Mesodermal cell (in vitro differentiated cells): ENCODE measurements at regions not wholly inside any gene's neighbourhood (a gene's known extent, or its start where the extent isn't known, plus 50 kb on each side); places are given as distances from the start of the nearest gene placed in this dataset.

Source experiments
- H3K27ac ChIP-seq: 2 replicates; pipeline ENCODE4 v1.7.0; 2013; ENCODE audit warnings: mild to moderate bottlenecking, low read depth, low read length, moderate library complexity; ENCODE audit not compliant: severe bottlenecking
- H3K36me3 ChIP-seq: 2 replicates; pipeline ENCODE4 v1.7.1; 2013; ENCODE audit warnings: mild to moderate bottlenecking, low read length, moderate library complexity; ENCODE audit not compliant: control insufficient read depth, insufficient read depth
- H3K4me1 ChIP-seq: one replicate; pipeline ENCODE4 v1.7.1; 2013; ENCODE audit warnings: mild to moderate bottlenecking, low read length; ENCODE audit not compliant: insufficient read depth, control insufficient read depth, poor library complexity, severe bottlenecking
- H3K4me3 ChIP-seq: 2 replicates; pipeline ENCODE4 v1.7.0; 2013; ENCODE audit warnings: low read length, control low read depth, mild to moderate bottlenecking; ENCODE audit not compliant: insufficient read depth, poor library complexity, severe bottlenecking; ENCODE audit errors: extremely low read depth
- H3K9me3 ChIP-seq: 2 replicates; pipeline ENCODE4 v1.7.1; 2013; ENCODE audit warnings: mild to moderate bottlenecking, low read length, moderate library complexity; ENCODE audit not compliant: control insufficient read depth
- WGBS, 2 experiments: methylation state at CpG; one replicate each; pipeline ENCODE4 v1.1.5; 2013; ENCODE audit warnings: missing lambda C conversion rate in 2 of 2; ENCODE audit not compliant: insufficient coverage in 2 of 2; 5-methylcytosine and 5-hydroxymethylcytosine counted together

DNA sequence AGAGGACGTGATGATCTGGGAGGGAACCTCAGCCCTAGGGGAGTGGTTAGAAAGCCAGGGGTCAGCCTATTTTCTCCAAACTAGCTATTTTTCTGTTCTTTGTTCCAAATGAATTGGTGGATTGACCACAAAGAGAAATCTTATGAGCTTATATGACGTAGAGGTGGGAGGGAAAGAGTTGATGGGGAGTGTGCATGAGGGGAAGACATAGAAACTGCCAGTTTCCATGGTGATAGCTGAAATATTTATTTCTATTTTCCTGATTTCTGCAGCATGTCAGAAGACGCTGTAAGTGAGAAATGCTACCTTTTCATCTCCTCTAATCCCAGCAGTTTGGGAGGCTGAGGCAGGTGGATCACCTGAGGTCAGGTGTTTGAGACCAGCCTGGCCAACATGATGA is 51.4 kb upstream of the CISTR start:
- Histone ChIP-seq H3K36me3 (no peaks in the 10 kb centered on the region), H3K9me3 (no peaks in the 10 kb centered on the region), H3K4me3 (no peak overlapping the region), H3K27ac (no peak overlapping the region), H3K4me1 (peaks cover 20% of the 10 kb centered on the region)
- WGBS, 2 experiments: 73 to 77% methylated on average over 2 of the region's 3 CpGs

GRCh38 chr12:53803703-53804102 is 51.9 kb upstream of the CISTR start:
- Histone ChIP-seq H3K4me1 (peaks cover 14% of the 10 kb centered on the region), H3K27ac (no peak overlapping the region), H3K36me3 (no peaks in the 10 kb centered on the region), H3K9me3 (no peaks in the 10 kb centered on the region), H3K4me3 (no peak overlapping the region)
- WGBS, 2 experiments: 46 to 51% methylated on average over 2 to 3 of the region's 4 CpGs

DNA sequence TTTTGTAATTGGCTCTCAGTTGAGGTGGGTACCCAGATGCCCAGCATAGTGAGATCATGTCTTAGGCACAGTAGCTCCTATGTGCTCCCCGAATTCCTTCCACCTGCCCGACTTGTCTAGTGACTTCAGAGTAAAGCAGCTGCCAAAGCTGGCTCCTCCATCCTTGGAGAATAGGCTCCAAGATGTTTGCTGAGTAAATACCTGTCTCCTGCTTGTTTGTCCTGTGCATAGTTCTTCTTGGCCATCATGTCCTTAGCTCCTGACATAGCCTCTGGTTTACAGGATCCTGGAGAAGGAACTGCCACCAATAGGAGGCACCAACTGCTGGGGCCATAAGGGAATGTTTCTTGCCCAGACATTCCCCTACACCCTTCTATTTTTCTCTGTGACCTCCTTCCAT is 52.6 kb upstream of the CISTR start:
- Histone ChIP-seq H3K27ac (no peak overlapping the region), H3K4me1 (peaks cover 14% of the 10 kb centered on the region), H3K36me3 (no peaks in the 10 kb centered on the region), H3K4me3 (no peak overlapping the region), H3K9me3 (no peaks in the 10 kb centered on the region)
- 93 to 95% methylated on average over 2 of the region's 2 CpGs for WGBS, 2 experiments

GRCh38 chr12:53805067-53805466 is 53.3 kb upstream of the CISTR start:
- Histone ChIP-seq H3K9me3 (no peaks in the 10 kb centered on the region), H3K4me1 (peaks cover 14% of the 10 kb centered on the region), H3K4me3 (no peak overlapping the region), H3K36me3 (no peaks in the 10 kb centered on the region), H3K27ac (no peak overlapping the region)
- 82% methylated on average over 4 of the region's 6 CpGs; no CpG with 5 or more reads in 1 of the 2 experiments for WGBS, 2 experiments

- no peaks in the 10 kb centered on the region for H3K9me3 ChIP-seq
- peaks cover 14% of the 10 kb centered on the region for H3K4me1 ChIP-seq
- 89 to 100% methylated on average over 1 to 2 of the region's 4 CpGs for WGBS, 2 experiments
- no peak overlapping the region for H3K27ac ChIP-seq
- H3K36me3 ChIP-seq: no peaks in the 10 kb centered on the region
- H3K4me3 ChIP-seq: no peak overlapping the region
These were observed 54.0 kb upstream of the CISTR start for GRCh38 chr12:53805791-53806190.

DNA sequence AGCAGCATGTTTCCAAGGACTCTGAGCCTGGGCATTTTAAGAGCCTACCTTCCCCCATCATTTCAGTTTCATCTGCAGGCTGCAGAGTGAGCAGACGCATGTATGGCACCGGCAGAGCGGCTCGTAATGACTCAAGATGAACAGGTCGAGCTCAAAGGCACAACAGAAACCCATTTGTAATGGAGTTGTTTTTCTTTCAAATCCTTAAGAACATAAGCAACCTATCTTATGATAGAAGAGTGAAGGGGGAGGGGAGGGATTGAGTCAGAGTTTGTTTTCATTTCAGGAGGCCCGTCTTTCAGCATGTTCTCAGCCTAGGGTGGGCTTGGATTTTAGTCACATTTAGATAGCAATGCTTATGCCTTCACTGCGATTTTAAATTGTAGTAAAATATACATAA is 54.9 kb upstream of the CISTR start:
- no peak overlapping the region for H3K27ac ChIP-seq
- H3K4me3 ChIP-seq: no peak overlapping the region
- H3K9me3 ChIP-seq: no peaks in the 10 kb centered on the region
- WGBS, 2 experiments: 92 to 100% methylated on average over 2 to 5 of the region's 7 CpGs
- peaks cover 14% of the 10 kb centered on the region for H3K4me1 ChIP-seq
- no peaks in the 10 kb centered on the region for H3K36me3 ChIP-seq

DNA sequence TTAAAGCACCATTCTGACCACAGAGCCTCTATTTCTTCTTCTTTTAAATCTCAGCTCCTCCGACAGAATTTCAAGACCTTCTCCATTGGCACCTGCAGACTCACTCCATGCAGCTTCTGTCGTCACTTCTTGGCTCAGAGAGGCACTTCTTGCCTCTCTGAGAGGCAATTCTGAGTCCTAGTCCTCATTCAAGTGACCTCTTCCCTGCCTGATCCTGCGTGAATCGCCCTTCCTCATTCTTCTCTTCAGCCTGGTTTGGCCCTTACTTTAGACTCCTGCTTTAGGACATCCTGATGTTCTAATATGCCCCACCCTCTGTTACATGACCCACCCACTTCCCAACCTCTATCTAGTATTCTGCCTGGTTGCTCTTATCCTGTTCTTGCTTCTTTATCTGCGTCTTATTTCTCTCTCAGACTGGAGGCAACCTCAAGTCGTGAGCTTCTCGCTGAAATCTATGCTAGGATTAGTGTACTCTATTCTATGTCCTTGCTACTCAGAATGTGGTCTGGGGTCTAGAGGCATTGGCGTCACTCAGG is 55.6 kb upstream of the CISTR start:
- H3K36me3 ChIP-seq: no peaks in the 10 kb centered on the region
- 81 to 84% methylated on average over 5 to 7 of the region's 8 CpGs for WGBS, 2 experiments

GRCh38 chr12:53808023-53808705 is 56.4 kb upstream of the CISTR start:
- Histone ChIP-seq H3K4me1 (peaks cover 14% of the 10 kb centered on the region), H3K9me3 (no peaks in the 10 kb centered on the region), H3K4me3 (no peak overlapping the region), H3K36me3 (no peaks in the 10 kb centered on the region), H3K27ac (no peak overlapping the region)
- 86 to 89% methylated on average over 1 to 4 of the region's 5 CpGs for WGBS, 2 experiments

More for the DNA sequence above, 55.6 kb upstream of the CISTR start:
- H3K9me3 ChIP-seq: no peaks in the 10 kb centered on the region
- no peak overlapping the region for H3K27ac ChIP-seq
- no peak overlapping the region for H3K4me3 ChIP-seq
- H3K4me1 ChIP-seq: peaks cover 14% of the 10 kb centered on the region

DNA sequence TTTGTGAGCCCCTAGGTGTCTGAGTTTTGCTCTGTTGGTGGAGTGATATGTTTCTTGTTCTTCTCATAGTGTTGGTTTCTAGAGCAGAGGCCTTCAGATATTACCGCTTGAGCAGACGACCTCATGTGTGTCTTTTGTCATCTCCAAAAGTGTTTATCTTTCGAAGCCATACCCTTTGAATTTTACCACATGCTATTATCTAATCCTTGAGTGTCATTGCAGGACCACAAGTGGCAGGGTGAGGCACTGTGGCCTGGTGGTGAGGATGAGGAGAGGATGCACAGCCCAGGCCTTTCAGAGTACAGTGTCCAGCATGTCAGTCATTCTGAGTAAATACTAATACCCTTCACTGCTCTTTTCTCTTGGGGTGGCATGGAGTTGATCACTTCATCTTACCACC is 57.2 kb upstream of the CISTR start:
- Histone ChIP-seq H3K27ac (no peak overlapping the region), H3K36me3 (no peaks in the 10 kb centered on the region), H3K4me1 (peaks cover 14% of the 10 kb centered on the region), H3K9me3 (no peaks in the 10 kb centered on the region), H3K4me3 (no peak overlapping the region)
- no CpG with 5 or more reads among the region's 3 CpGs for WGBS, 2 experiments

DNA sequence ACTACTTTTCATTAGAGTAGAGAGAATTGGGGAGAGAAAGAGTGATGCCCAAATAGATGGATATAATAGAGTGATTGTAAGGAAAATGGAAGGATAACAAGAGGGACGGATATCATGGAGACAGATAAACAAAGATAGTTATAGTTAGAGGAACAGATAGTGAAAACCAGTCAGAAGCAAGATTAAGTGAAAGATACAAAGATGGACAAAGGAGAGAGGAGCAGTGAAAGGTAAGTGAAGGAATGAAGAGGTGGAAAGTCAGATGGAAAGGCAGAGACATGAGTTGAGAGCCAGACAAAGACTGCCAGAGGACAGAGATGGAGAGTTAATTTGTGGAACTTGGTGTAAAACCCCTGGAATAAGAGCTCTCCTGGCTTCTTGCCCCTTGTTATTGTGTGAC is 59.2 kb upstream of the CISTR start:
- no peaks in the 10 kb centered on the region for H3K9me3 ChIP-seq
- no peak overlapping the region for H3K4me3 ChIP-seq
- peaks cover 8% of the 10 kb centered on the region for H3K4me1 ChIP-seq
- H3K36me3 ChIP-seq: no peaks in the 10 kb centered on the region
- WGBS, 2 experiments: 87 to 100% methylated on average over 1 of the region's 1 CpG
- no peak overlapping the region for H3K27ac ChIP-seq

DNA sequence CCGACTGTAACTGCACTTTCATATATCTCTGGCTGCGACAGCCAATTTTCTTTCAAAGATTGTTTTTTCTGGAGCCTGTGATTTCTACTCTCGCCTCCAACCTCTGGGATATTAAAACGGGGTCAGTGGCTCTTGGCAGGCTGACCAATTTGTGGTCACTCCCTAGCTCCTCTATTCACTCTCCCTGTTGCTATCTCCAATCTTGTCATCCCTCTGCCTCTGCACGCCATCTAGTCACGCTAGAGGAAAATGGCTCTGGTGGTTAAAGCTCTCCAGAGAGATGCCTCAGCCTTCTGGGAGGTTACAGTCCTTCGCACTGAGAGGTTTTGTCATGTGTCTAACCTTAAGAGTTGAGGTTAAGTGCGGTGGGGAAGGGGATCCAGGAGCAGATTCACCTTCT is 59.8 kb upstream of the CISTR start:
- 78 to 82% methylated on average over 4 to 6 of the region's 8 CpGs for WGBS, 2 experiments
- no peak overlapping the region for H3K4me3 ChIP-seq
- no peaks in the 10 kb centered on the region for H3K36me3 ChIP-seq
- H3K4me1 ChIP-seq: peaks cover 5% of the 10 kb centered on the region
- H3K9me3 ChIP-seq: no peaks in the 10 kb centered on the region
- H3K27ac ChIP-seq: no peak overlapping the region
